Endothelial cell of umbilical vein (primary cell): ENCODE measurements at regions not wholly inside any gene's neighbourhood (a gene's known extent, or its start where the extent isn't known, plus 50 kb on each side); places are given as distances from the start of the nearest gene placed in this dataset.

Source experiments
- BruUV-seq: library from RNA; stranded (reverse); fragments of 400-500 nt; replicated peaks from 2 replicates; lab custom pipeline; 2021; lab: Mats Ljungman, UMichigan
- CTCF ChIA-PET: fragments of 300-600, 350-600 bp; sonication (Branson Sonifier 250); formaldehyde crosslinking; loops from one replicate; lab custom pipeline; 2021; ENCODE audit warnings: antibody characterized with exemption, inconsistent platforms; lab: Charles Lee
- POLR2A ChIA-PET: fragments of 300-600, 350-600 bp; sonication (Branson Sonifier 250); formaldehyde crosslinking; loops from one replicate; lab custom pipeline; 2021; ENCODE audit warnings: antibody characterized with exemption, inconsistent platforms; lab: Charles Lee
- DNase-seq: peaks from one replicate; pipeline ENCODE4 v3.0.0-alpha.2; 2011; ENCODE audit warnings: low read depth, low spot score
- FAIRE-seq: peaks from 2 replicates; lab custom pipeline; 2011; peaks lifted over from hg19 to GRCh38; lab: Jason Lieb, UNC
- H2AFZ ChIP-seq: 2 replicates; pipeline ENCODE4 v1.6.0; 2012; ENCODE audit warnings: low read depth, low read length, control low read depth, inconsistent platforms
- H3K27ac ChIP-seq: 2 replicates; pipeline ENCODE4 v1.5.1; 2011; ENCODE audit warnings: low read depth, mild to moderate bottlenecking, control low read depth, low read length, moderate library complexity; ENCODE audit not compliant: insufficient read depth
- H3K27me3 ChIP-seq, 2 experiments: 2 replicates each; pipeline versions ENCODE4 v1.6.0 to v1.6.1; 2011; ENCODE audit warnings: low read length in 2 of 2, mixed read lengths in 1 of 2; ENCODE audit not compliant: control insufficient read depth in 2 of 2, insufficient read depth in 2 of 2
- H3K36me3 ChIP-seq, 2 experiments: 2 replicates in 1 of 2; 3 replicates in 1 of 2; pipeline ENCODE4 v1.5.1; 2011; ENCODE audit warnings: low read length in 2 of 2, mild to moderate bottlenecking in 1 of 2, moderate library complexity in 1 of 2; ENCODE audit not compliant: control insufficient read depth in 2 of 2, insufficient read depth in 2 of 2; ENCODE audit errors: extremely low read depth in 1 of 2
- H3K4me1 ChIP-seq: 3 replicates; pipeline ENCODE4 v1.5.1; 2011; ENCODE audit warnings: mild to moderate bottlenecking, low read length; ENCODE audit not compliant: control insufficient read depth, insufficient read depth; ENCODE audit errors: extremely low read depth
- H3K4me2 ChIP-seq: 2 replicates; pipeline ENCODE4 v1.6.1; 2011; ENCODE audit warnings: low read length, control low read depth, mixed read lengths; ENCODE audit not compliant: insufficient read depth
- H3K4me3 ChIP-seq, 3 experiments: fragments of 200-600 bp in 1 of 3; sonication (generic), shearing (Covaris generic) in 1 of 3; replicated peaks in 1 of 3; 2 replicates each; pipeline ENCODE4 v1.5.1; 2011 to 2016; ENCODE audit warnings: control low read depth in 3 of 3, low read length in 3 of 3, mild to moderate bottlenecking in 2 of 3, inconsistent platforms in 1 of 3, low read depth in 1 of 3, moderate library complexity in 1 of 3; ENCODE audit not compliant: insufficient read depth in 1 of 3
- H3K79me2 ChIP-seq: 2 replicates; pipeline ENCODE4 v1.6.0; 2012; ENCODE audit warnings: low read length, inconsistent platforms; ENCODE audit not compliant: control insufficient read depth, insufficient read depth
- H3K9ac ChIP-seq: replicated peaks from 2 replicates; pipeline ENCODE3; 2011; ENCODE audit warnings: low read length, control low read depth; ENCODE audit not compliant: insufficient read depth; ENCODE audit errors: extremely low read depth
- H3K9me1 ChIP-seq: replicated peaks from 3 replicates; pipeline ENCODE4 v1.6.0; 2011; ENCODE audit warnings: mild to moderate bottlenecking, low read length; ENCODE audit not compliant: control insufficient read depth, insufficient read depth; ENCODE audit errors: extremely low read depth
- H3K9me3 ChIP-seq: replicated peaks from 2 replicates; pipeline ENCODE4 v1.5.1; 2012; ENCODE audit warnings: low read length, inconsistent platforms; ENCODE audit not compliant: control insufficient read depth, insufficient read depth
- H4K20me1 ChIP-seq: replicated peaks from 2 replicates; pipeline ENCODE3; 2011; ENCODE audit warnings: mild to moderate bottlenecking, low read length; ENCODE audit not compliant: control insufficient read depth, insufficient read depth; ENCODE audit errors: extremely low read depth
- CTCF ChIP-seq, 2 donors: IDR thresholded peaks; 1 replicate in 1 of 2; 2 replicates in 1 of 2; pipeline ENCODE4 v1.5.1; 2011; ENCODE audit warnings: low read length in 2 of 2, mild to moderate bottlenecking in 2 of 2, moderate library complexity in 2 of 2, control low read depth in 1 of 2, inconsistent platforms in 1 of 2, low read depth in 1 of 2; ENCODE audit not compliant: insufficient read depth in 1 of 2; ENCODE audit errors: extremely low read depth in 1 of 2
- EZH2 ChIP-seq: IDR thresholded peaks from 2 replicates; pipeline ENCODE4 v1.6.1; 2012; ENCODE audit warnings: borderline replicate concordance, low read depth, mild to moderate bottlenecking, moderate library complexity, low read length, inconsistent platforms; ENCODE audit not compliant: severe bottlenecking
- FOS ChIP-seq: IDR thresholded peaks from 2 replicates; pipeline ENCODE4 v1.6.1; 2011; ENCODE audit warnings: mild to moderate bottlenecking, low read length, moderate library complexity, borderline replicate concordance; ENCODE audit not compliant: insufficient read depth
- GATA2 ChIP-seq: IDR thresholded peaks from 2 replicates; pipeline ENCODE4 v1.7.0; 2011; ENCODE audit warnings: low read depth, mild to moderate bottlenecking, moderate library complexity, mixed read lengths, low read length; ENCODE audit not compliant: insufficient read length, insufficient read depth
- JUN ChIP-seq: IDR thresholded peaks from 2 replicates; pipeline ENCODE4 v1.6.1; 2011; ENCODE audit warnings: borderline replicate concordance, low read depth; ENCODE audit not compliant: insufficient read length, insufficient read depth
- MAX ChIP-seq: IDR thresholded peaks from 2 replicates; pipeline ENCODE4 v1.6.1; 2011; ENCODE audit not compliant: insufficient read depth, insufficient read length
- MYC ChIP-seq: IDR thresholded peaks from one replicate; pipeline ENCODE4 v1.6.1; 2011; ENCODE audit warnings: mild to moderate bottlenecking, low read depth, low read length
- POLR2A ChIP-seq: IDR thresholded peaks from 2 replicates; pipeline ENCODE4 v1.6.1; 2012; ENCODE audit warnings: low read depth, mild to moderate bottlenecking, control low read depth, low read length
- POLR2AphosphoS5 ChIP-seq: IDR thresholded peaks from 2 replicates; pipeline ENCODE4 v1.6.1; 2012; ENCODE audit warnings: low read depth, mild to moderate bottlenecking, control low read depth, low read length, moderate library complexity; ENCODE audit not compliant: insufficient read depth
- dilution Hi-C: fragments of 300-500 bp; cut with MboI; formaldehyde crosslinking; loops from one replicate; pipeline ENCODE4 v1.15.0; 2019; ENCODE audit warnings: low sequenced_read_pairs; ENCODE audit not compliant: extremely low pct_ligation_motif_present
- intact Hi-C: fragments of 100-400 bp; cut with micrococcal nuclease; formaldehyde crosslinking; loops from one replicate; pipeline ENCODE4 v1.10.0; 2022

- Histone ChIP-seq H3K27ac (no peak overlapping the region), H2AFZ (no peak overlapping the region), H3K9me3 (no peaks in the 10 kb centered on the region), H3K4me2 (no peak overlapping the region), H4K20me1 (no peaks in the 10 kb centered on the region), H3K9me1 (no peaks in the 10 kb centered on the region), H3K4me1 (peaks cover 31% of the 10 kb centered on the region), H3K27me3 (no peaks in the 10 kb centered on the region), H3K4me3 (no peak overlapping the region), H3K9ac (no peak overlapping the region), H3K36me3 (no peaks in the 10 kb centered on the region), H3K79me2 (no peaks in the 10 kb centered on the region)
- BruUV-seq, result no TSS peak
- ChIA-PET CTCF (interaction anchor here (1.2 to 2.0 kb wide), 2 partner anchors 800 to 992 kb away, joined by 5 to 8 read pairs; no protein-coding TSS in a partner anchor), POLR2A (no interaction called here)
- intact Hi-C loops (no loop called here), dilution Hi-C loops (no loop called here)
- DNase-seq (peak; percentile 65), FAIRE-seq (no peak)
- TF ChIP-seq GATA2, result no peak
- TF ChIP-seq JUN, result no peak
- no peak for TF ChIP-seq FOS
- no peak for TF ChIP-seq POLR2AphosphoS5
- no peak for TF ChIP-seq POLR2A
- no peak for TF ChIP-seq MYC
These were observed 803.9 kb downstream of the DIPK2A start for GRCh38 chr3:144775551-144775950.

GRCh38 chr3:144777906-144778305 is 806.3 kb downstream of the DIPK2A start:
- dilution Hi-C loops (no loop called here), intact Hi-C loops (no loop called here)
- Histone ChIP-seq H2AFZ (no peak overlapping the region), H3K9me3 (no peaks in the 10 kb centered on the region), H4K20me1 (no peaks in the 10 kb centered on the region), H3K36me3 (no peaks in the 10 kb centered on the region), H3K79me2 (no peaks in the 10 kb centered on the region), H3K27ac (no peak overlapping the region), H3K4me1 (peaks cover 10% of the 10 kb centered on the region), H3K4me3 (no peak overlapping the region), H3K9ac (no peak overlapping the region), H3K4me2 (no peak overlapping the region), H3K27me3 (no peaks in the 10 kb centered on the region), H3K9me1 (no peaks in the 10 kb centered on the region)
- peak; percentile 57 for FAIRE-seq
- no peak for TF ChIP-seq EZH2
- TF ChIP-seq MAX, result no peak
- no peak for TF ChIP-seq FOS
- TF ChIP-seq MYC, result no peak
- no peak for TF ChIP-seq JUN
- no peak for TF ChIP-seq CTCF (IDR thresholded peaks at IDR 0.05; ENCODE audit: extremely low read depth in 1 of 2, insufficient read depth in 1 of 2, low read depth in 1 of 2, low read length in 2 of 2)
- TF ChIP-seq POLR2AphosphoS5, result no peak
- TF ChIP-seq POLR2A, result no peak
- TF ChIP-seq GATA2, result no peak
- BruUV-seq, result no TSS peak
- ChIA-PET CTCF (interaction anchor here (1.4 kb wide), 1 partner anchor 37 kb away, joined by 3 read pairs; no protein-coding TSS in a partner anchor), POLR2A (no interaction called here)
- DNase-seq, result peak; percentile 60
